ENCODE measurements at regions not wholly inside any gene's neighbourhood (a gene's known extent, or its start where the extent isn't known, plus 50 kb on each side); places are given as distances from the start of the nearest gene placed in this dataset.

DNA sequence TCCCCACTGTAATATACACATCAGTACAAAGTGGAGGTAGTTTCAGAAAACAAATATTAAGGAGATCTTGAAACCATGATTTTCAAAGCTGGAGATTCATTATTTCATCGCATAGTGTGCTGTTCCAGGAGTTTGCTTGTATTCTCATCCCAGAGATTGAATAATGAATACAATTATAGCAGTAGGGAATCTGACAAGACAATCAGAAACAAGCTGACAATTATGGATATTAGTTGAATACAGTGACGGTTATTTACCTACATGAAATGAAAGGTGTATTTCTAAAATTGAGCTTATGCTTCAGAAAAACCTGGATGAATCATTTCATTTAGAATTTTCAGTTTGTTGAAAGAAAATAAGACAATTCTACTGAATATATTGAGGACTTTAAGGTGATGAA, 2119.0 kb downstream of the MRPL39 start:
- DNase-seq, result peak; percentile 82

DNA sequence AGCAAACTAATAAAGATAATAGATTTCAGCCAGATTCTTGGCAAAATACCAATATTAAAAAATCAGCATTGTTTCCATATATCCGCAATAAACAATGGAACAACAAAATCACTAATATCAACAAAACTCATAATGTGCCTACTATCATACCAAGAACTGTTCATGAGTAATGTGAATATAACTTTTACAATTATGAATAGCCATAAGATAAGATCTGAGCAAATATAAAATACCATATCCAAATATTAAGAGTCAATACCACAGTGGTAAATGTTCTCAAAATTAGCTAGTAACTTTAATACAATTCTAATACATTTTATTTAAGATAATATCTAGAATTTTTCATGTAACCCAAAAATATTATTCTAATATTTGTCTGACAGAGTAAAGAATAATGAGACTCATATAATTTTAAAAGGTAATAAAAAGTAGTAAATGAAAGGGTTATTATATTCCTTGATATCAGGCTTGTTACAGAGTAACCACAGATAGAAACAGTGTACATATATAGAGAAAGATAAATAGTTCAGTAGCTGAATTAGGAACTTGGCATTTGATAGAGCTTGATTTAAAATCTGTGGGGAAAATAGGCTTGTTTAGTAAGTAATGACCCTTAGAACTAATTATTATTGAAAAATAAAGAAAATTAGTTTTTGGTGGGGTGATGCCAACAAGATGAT, 2126.6 kb downstream of the MRPL39 start:
- no peak for DNase-seq

DNA sequence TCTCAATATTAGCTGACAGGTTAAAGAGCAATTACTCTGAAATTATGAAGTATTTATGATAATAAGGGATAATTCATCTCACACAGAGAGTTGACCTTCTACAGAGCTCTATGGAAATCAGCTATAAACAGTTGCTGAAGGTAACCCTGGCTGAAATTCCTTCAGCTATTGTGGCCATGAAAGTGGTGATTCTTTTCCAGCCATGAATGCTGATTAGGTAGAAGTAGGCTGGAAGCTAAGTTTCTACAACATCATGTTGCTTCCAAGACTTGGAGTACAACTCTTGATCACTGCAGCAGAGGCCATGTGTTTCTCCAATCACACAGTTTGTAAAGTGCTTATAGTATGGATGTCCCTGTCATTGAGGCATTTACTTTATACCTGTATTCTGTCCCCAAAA, 2128.9 kb downstream of the MRPL39 start:
- DNase-seq, result no peak

- DNase-seq, result no peak
Observed at GRCh38 chr21:23475281-23476219, 2131.7 kb downstream of the MRPL39 start.

DNA sequence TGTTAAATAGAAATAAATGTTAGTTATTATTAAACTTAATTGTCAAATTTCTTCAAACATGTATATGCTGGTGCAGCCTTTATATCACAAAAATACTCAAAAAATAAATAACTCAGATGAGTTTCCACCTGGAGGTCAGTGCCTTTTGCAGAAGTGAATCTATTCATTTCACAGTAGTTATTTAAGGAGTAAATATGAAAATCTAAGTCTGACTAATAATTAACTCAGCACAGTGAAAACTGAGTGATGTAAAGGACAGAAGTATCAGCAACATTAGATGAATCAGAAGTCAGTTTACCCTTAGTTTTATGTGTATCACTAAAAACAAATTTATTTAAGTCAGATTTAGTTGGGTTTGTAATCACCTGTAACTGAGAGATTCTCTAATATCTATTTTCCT, 2135.4 kb downstream of the MRPL39 start:
- no peak for DNase-seq

DNA sequence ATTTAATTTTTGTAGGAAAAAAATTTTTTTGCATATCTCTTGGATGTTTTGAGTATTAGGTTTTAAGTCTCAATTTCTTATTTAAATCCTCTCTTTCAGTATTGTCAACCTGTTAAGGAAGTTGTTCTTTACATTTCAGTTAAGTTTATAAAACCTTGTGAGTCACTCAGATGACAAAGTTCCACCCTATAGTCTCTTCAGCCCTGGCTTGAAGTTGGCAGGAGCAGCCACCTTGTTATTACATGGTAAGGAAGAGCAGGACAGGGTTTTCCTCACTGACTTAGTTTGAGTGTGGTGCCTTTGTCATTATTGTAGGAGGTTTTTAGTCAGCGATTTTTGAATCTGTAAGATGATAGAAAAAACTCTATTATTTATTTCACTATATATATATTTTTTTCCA, 2143.9 kb downstream of the MRPL39 start:
- DNase-seq, result no peak

- DNase-seq, result no peak
Observed at GRCh38 chr21:23455676-23456075, 2151.6 kb downstream of the MRPL39 start.

GRCh38 chr21:23452384-23453083, 2154.7 kb downstream of the MRPL39 start:
- no peak for DNase-seq

DNA sequence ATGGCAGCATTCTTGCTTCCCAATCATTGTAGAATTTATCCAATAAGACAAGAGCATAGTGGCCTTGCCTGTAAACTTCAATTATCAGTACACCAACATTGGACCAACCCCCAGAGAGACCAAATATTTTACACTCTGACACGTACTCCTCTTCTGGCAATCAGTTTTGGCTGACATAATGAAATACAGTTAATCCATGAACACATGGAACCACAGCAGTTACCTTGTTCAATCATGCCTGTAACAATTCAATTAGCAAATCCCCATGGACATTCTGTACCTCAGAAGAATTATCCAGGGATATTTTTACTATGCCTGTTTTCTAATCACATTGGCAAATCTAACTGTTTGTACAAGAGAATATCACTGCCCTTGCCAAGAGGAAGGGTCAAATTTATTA, 2162.0 kb downstream of the MRPL39 start:
- no peak for DNase-seq

- DNase-seq, result no peak
Observed at GRCh38 chr21:23438081-23438480, 2169.2 kb downstream of the MRPL39 start.

GRCh38 chr21:23402929-23403520, 2204.3 kb downstream of the MRPL39 start:
- no peak for DNase-seq

GRCh38 chr21:23401278-23401677, 2206.0 kb downstream of the MRPL39 start:
- DNase-seq, result no peak

DNA sequence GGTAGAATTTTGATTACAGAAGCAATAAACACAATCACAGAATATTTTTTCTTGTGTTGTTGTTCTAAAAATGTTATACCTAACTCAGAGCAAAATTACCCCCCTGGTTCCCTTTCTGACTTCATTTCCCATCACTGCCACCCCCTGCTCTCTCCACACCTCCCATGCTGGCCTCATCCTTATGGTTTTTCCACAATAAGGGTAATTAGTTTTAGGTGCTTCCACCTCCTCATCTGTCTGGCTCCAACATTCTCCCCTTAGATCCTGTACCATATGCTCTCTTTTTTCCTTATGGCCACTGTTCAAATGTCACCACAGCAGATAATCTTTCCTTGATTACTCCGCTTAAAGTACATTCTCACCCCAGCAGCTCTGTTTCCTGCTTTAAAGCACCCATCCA, 2208.6 kb downstream of the MRPL39 start:
- no peak for DNase-seq

GRCh38 chr21:23394458-23394857, 2212.8 kb downstream of the MRPL39 start:
- no peak for DNase-seq

GRCh38 chr21:23384679-23385078, 2222.6 kb downstream of the MRPL39 start:
- DNase-seq, result no peak

- DNase-seq, result no peak
Observed at GRCh38 chr21:23374155-23374554, 2233.1 kb downstream of the MRPL39 start.

- no peak for DNase-seq
Observed at GRCh38 chr21:23356905-23357304, 2250.4 kb downstream of the MRPL39 start.

DNA sequence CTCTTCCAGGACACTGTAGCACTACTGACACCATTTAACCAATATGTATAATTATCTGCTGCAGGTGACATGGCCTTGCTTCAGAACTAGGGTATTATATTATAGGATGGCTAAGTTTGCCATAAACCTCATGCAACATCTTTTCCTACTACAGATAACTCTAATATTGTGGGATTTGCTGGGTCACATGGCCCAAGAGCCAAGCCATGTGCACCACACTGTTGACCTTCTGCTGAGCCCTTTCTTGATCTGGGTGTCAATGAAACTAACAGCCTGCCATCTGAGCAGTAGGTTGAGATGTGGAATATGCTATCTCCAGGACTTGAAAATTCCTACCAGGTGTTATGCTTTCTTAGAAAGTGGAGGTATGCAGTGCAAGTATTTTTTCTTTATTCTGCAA, 2291.1 kb downstream of the MRPL39 start:
- no peak for DNase-seq

DNA sequence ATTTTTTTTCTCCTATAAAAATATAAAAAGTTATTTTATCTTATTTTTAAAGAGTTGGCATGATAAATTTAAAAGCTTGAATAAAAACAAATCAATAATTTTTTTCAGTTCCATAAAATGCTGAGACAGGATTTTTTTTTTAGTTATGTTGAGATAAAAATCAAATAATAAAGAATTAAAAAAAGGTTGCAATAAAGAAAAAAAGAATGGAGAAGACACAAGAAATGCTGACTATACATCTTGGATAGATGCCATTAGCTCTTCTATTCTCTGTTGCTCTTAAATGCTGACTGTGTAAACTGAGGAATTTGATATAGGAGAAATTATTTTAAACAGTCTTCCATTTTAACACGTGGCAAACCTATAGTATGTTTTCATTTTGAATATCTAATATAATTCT, 2298.5 kb downstream of the MRPL39 start:
- no peak for DNase-seq

DNA sequence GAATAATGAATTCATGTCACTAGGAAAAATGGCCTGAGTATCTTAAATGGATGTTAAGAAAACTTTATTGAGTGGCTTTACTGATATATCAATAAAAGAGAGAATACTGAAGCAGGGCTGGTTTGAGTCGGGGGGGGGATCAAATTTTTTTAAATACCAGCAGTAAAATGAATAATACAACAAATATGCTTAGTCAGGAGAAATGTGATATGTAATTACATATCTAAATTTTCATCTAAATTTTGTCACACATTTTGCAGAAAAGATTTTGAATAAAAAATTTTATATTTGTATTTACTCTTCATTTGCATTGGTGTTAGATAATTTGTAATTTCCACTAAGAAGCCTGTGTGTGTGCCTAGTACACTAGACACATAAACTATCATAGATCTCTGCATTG, 2300.2 kb downstream of the MRPL39 start:
- DNase-seq, result no peak

GRCh38 chr21:23292292-23292691, 2294.1 kb downstream of the NCAM2 start:
- no peak for DNase-seq

- DNase-seq, result no peak
Observed at GRCh38 chr21:23281917-23282316, 2283.7 kb downstream of the NCAM2 start.

DNA sequence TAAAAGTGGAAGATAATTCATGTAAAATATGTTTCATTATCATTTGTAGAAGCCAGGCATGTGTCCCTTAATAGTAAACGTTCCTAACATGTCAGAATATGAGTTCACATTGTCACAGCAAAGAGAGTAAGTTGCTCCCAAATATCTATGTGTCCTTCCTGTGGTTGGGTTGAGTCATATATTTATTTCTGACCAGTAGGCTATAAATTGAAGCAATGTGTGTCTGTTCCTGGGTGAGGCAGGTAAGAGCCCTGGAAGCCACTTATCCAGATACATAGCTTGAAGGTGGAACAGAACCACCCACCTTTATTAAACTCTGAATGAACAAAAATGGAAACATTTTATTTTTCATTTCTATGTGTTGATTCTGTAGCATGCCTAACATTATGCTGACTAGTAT, 2251.6 kb downstream of the NCAM2 start:
- no peak for DNase-seq

All from NCI-H748 treated with DMSO at 0.1 percent for 48 hours (cell line).